Ascending aorta (tissue), 2 donors: ENCODE measurements at regions not wholly inside any gene's neighbourhood (a gene's known extent, or its start where the extent isn't known, plus 50 kb on each side); places are given as distances from the start of the nearest gene placed in this dataset.

Experiments
- DNase-seq, 2 donors: peaks; one replicate each; pipeline ENCODE4 v3.0.0-alpha.2; 2019; ENCODE audit warnings: low spot score in 2 of 2
- H3K27ac ChIP-seq, 2 donors: fragments of 200-600 bp; sonication (generic); one replicate each; pipeline ENCODE4 v1.5.1; 2016 to 2017; ENCODE audit warnings: mild to moderate bottlenecking in 1 of 2
- H3K27me3 ChIP-seq: fragments of 200-600 bp; sonication (generic); one replicate; pipeline ENCODE4 v1.5.1; 2017
- H3K36me3 ChIP-seq, 2 donors: fragments of 200-600 bp; sonication (generic); one replicate each; pipeline ENCODE4 v1.5.1; 2016
- H3K4me1 ChIP-seq, 2 donors: fragments of 200-600 bp; sonication (generic); one replicate each; pipeline ENCODE4 v1.5.1; 2016 to 2017; ENCODE audit warnings: mild to moderate bottlenecking in 1 of 2
- H3K4me3 ChIP-seq, 2 donors: fragments of 200-600 bp; sonication (generic); one replicate each; pipeline ENCODE4 v1.5.1; 2016 to 2017; ENCODE audit warnings: mild to moderate bottlenecking in 1 of 2
- H3K9me3 ChIP-seq, 2 donors: fragments of 200-600 bp; sonication (generic); one replicate each; pipeline ENCODE4 v1.5.1; 2016
- CTCF ChIP-seq, 3 experiments: fragments of 200-600 bp in 2 of 3; fragments of 450-650 bp in 1 of 3; sonication (generic) in 2 of 3; IDR thresholded peaks; one replicate each; pipeline ENCODE4 v1.5.1; 2016 to 2019; ENCODE audit warnings: antibody characterized with exemption in 3 of 3, mild to moderate bottlenecking in 1 of 3, moderate library complexity in 1 of 3
- intact Hi-C: fragments of 100-400 bp; cut with DNase I; formaldehyde crosslinking; loops from one replicate; pipeline ENCODE4 v1.15.1; 2023

GRCh38 chr12:59158681-59159080 lies 238.4 kb upstream of the LRIG3 start:
- intact Hi-C loops: loop anchor here (10.0 kb wide), 1 partner anchor 814 kb away; no protein-coding TSS in a partner anchor
- DNase-seq: no peak
- Histone ChIP-seq H3K4me3 (no peak overlapping the region), H3K36me3 (no peaks in the 10 kb centered on the region), H3K9me3 (no peaks in the 10 kb centered on the region), H3K27ac (no peak overlapping the region), H3K27me3 (no peaks in the 10 kb centered on the region), H3K4me1 (no peaks in the 10 kb centered on the region)
- no peak for TF ChIP-seq CTCF (IDR thresholded peaks at IDR 0.05)

GRCh38 chr12:59158066-59158465 lies 237.8 kb upstream of the LRIG3 start:
- no peak for TF ChIP-seq CTCF (IDR thresholded peaks at IDR 0.05)

GRCh38 chr12:59155448-59155847 lies 235.1 kb upstream of the LRIG3 start:
- DNase-seq: no peak
- intact Hi-C loops: loop anchor here (10.0 kb wide), 1 partner anchor 811 kb away; no protein-coding TSS in a partner anchor
- H3K27ac ChIP-seq: no peak overlapping the region
- no peaks in the 10 kb centered on the region for H3K27me3 ChIP-seq
- H3K4me1 ChIP-seq: peaks cover 0 to 8% of the 10 kb centered on the region in 2 donors
- TF ChIP-seq CTCF (IDR thresholded peaks at IDR 0.05): no peak
- H3K4me3 ChIP-seq: no peak overlapping the region
- H3K36me3 ChIP-seq: no peaks in the 10 kb centered on the region
- H3K9me3 ChIP-seq: no peaks in the 10 kb centered on the region

More at GRCh38 chr12:59158066-59158465, 237.8 kb upstream of the LRIG3 start:
- Histone ChIP-seq H3K9me3 (no peaks in the 10 kb centered on the region), H3K27me3 (no peaks in the 10 kb centered on the region), H3K4me1 (no peaks in the 10 kb centered on the region), H3K36me3 (no peaks in the 10 kb centered on the region), H3K4me3 (no peak overlapping the region), H3K27ac (no peak overlapping the region)
- DNase-seq: no peak
- intact Hi-C loops: loop anchor here (10.0 kb wide), 1 partner anchor 813 kb away; no protein-coding TSS in a partner anchor

GRCh38 chr12:59151243-59151642 lies 230.9 kb upstream of the LRIG3 start:
- Histone ChIP-seq H3K4me1 (peaks cover 0 to 8% of the 10 kb centered on the region in 2 donors), H3K27ac (no peak overlapping the region), H3K9me3 (no peaks in the 10 kb centered on the region), H3K4me3 (no peak overlapping the region), H3K36me3 (no peaks in the 10 kb centered on the region), H3K27me3 (no peaks in the 10 kb centered on the region)
- intact Hi-C loops: loop anchor here (5.0 to 10.0 kb wide), 4 partner anchors 109 to 806 kb away; no protein-coding TSS in a partner anchor
- TF ChIP-seq CTCF (IDR thresholded peaks at IDR 0.05): no peak
- DNase-seq: no peak

GRCh38 chr12:59149995-59150642 lies 229.8 kb upstream of the LRIG3 start:
- no peaks in the 10 kb centered on the region for H3K9me3 ChIP-seq
- H3K4me1 ChIP-seq: peaks cover 0 to 8% of the 10 kb centered on the region in 2 donors
- no peak overlapping the region for H3K4me3 ChIP-seq
- H3K36me3 ChIP-seq: no peaks in the 10 kb centered on the region
- DNase-seq: no peak
- H3K27ac ChIP-seq: no peak overlapping the region
- no peaks in the 10 kb centered on the region for H3K27me3 ChIP-seq
- intact Hi-C loops: loop anchor here (1.0 to 10.0 kb wide), 5 partner anchors 37 to 805 kb away; no protein-coding TSS in a partner anchor
- TF ChIP-seq CTCF (IDR thresholded peaks at IDR 0.05): peak; percentile 88 to 94 (median 93)
